Hepatocyte (in vitro differentiated cells): ENCODE measurements at regions not wholly inside any gene's neighbourhood (a gene's known extent, or its start where the extent isn't known, plus 50 kb on each side); places are given as distances from the start of the nearest gene placed in this dataset.

Experiments used
- CTCF ChIP-seq: fragments of 200-600 bp; sonication (generic); IDR thresholded peaks from 2 replicates; pipeline ENCODE4 v1.5.1; 2016; ENCODE audit warnings: antibody characterized with exemption, mild to moderate bottlenecking; ENCODE audit not compliant: poor library complexity
- EZH2 ChIP-seq: fragments of 200-600 bp; sonication (generic); IDR thresholded peaks from 2 replicates; pipeline ENCODE4 v1.6.1; 2016; ENCODE audit warnings: antibody characterized with exemption, mild to moderate bottlenecking, borderline replicate concordance

GRCh38 chr3:55158345-55158744 lies 230.5 kb upstream of the LRTM1 start:
- TF ChIP-seq CTCF (no peak), EZH2 (no peak)
